ENCODE measurements at regions not wholly inside any gene's neighbourhood (a gene's known extent, or its start where the extent isn't known, plus 50 kb on each side); places are given as distances from the start of the nearest gene placed in this dataset.

- no peak overlapping the region for H3K27ac ChIP-seq (ENCODE audit: low read depth, low read length)
- peak overlapping the region in 3 of 9 donors; percentile 11 to 75 (median 27) for H3K27ac Mint-ChIP-seq
Measured at GRCh38 chr1:108042610-108043009, 77.6 kb upstream of the VAV3 start.

GRCh38 chr1:108041360-108042142 is 76.6 kb upstream of the VAV3 start:
- Mint-ChIP-seq H3K9me3 (peaks cover 0 to 5% (median 0%) of the 10 kb centered on the region in 11 donors), H3K4me3 (peak overlapping the region in 9 of 10 donors; percentile 12 to 75 (median 52)), H3K27ac (peak overlapping the region; percentile 1 to 86 (median 65)), H3K27me3 (no peaks in the 10 kb centered on the region), H3K4me1 (peaks cover 15 to 51% (median 30%) of the 10 kb centered on the region in 7 donors), H3K36me3 (peaks cover 0 to 5% (median 0%) of the 10 kb centered on the region in 5 donors)
- peak; percentile 66 for ATAC-seq
- CTCF ChIA-PET: no interaction called here
- intact Hi-C loops (cut with micrococcal nuclease): loop anchor here (1.0 to 10.0 kb wide), 4 partner anchors 10 to 257 kb away; no protein-coding TSS in a partner anchor
- Histone ChIP-seq H3K4me1 (ENCODE audit: control insufficient read depth in 2 of 2, insufficient read depth in 2 of 2, low read length in 2 of 2) (peaks cover 8 to 20% of the 10 kb centered on the region in 2 donors), H3K4me3 (ENCODE audit: low read length) (peak overlapping the region; percentile 12), H3K27me3 (ENCODE audit: control insufficient read depth in 2 of 2, insufficient read depth in 2 of 2, low read length in 2 of 2) (no peaks in the 10 kb centered on the region), H3K27ac (ENCODE audit: low read depth, low read length) (peak overlapping the region; percentile 30), H3K36me3 (ENCODE audit: control insufficient read depth in 2 of 3, insufficient read depth in 3 of 3, low read length in 3 of 3) (no peaks in the 10 kb centered on the region), H3K9me3 (ENCODE audit: control insufficient read depth in 2 of 3, low read length in 3 of 3) (no peaks in the 10 kb centered on the region)
- DNase-seq: peak in 3 of 9 donors; percentile 14 to 25 (median 24)
- POLR2A ChIA-PET: no interaction called here

More at GRCh38 chr1:108042610-108043009, 77.6 kb upstream of the VAV3 start:
- peaks cover 0 to 5% (median 0%) of the 10 kb centered on the region in 5 donors for H3K36me3 Mint-ChIP-seq
- Histone ChIP-seq H3K9me3 (ENCODE audit: control insufficient read depth in 2 of 3, low read length in 3 of 3) (no peaks in the 10 kb centered on the region), H3K4me1 (ENCODE audit: control insufficient read depth in 2 of 2, insufficient read depth in 2 of 2, low read length in 2 of 2) (peaks cover 8 to 20% of the 10 kb centered on the region in 2 donors), H3K36me3 (ENCODE audit: control insufficient read depth in 2 of 3, insufficient read depth in 3 of 3, low read length in 3 of 3) (no peaks in the 10 kb centered on the region), H3K27me3 (ENCODE audit: control insufficient read depth in 2 of 2, insufficient read depth in 2 of 2, low read length in 2 of 2) (no peaks in the 10 kb centered on the region), H3K4me3 (ENCODE audit: low read length) (no peak overlapping the region)
- CTCF ChIA-PET: no interaction called here
- H3K9me3 Mint-ChIP-seq: peaks cover 0 to 5% (median 0%) of the 10 kb centered on the region in 11 donors
- H3K4me3 Mint-ChIP-seq: peak overlapping the region in 1 of 10 donors; percentile 30
- POLR2A ChIA-PET: no interaction called here
- H3K4me1 Mint-ChIP-seq: peaks cover 15 to 60% (median 30%) of the 10 kb centered on the region in 7 donors
- peaks cover 0 to 3% (median 0%) of the 10 kb centered on the region in 5 donors for H3K27me3 Mint-ChIP-seq
- intact Hi-C loops (cut with micrococcal nuclease): loop anchor here in 1 of 2 donors (10.0 kb wide), 1 partner anchor 258 kb away; no protein-coding TSS in a partner anchor
- no peak for ATAC-seq
- DNase-seq: no peak

DNA sequence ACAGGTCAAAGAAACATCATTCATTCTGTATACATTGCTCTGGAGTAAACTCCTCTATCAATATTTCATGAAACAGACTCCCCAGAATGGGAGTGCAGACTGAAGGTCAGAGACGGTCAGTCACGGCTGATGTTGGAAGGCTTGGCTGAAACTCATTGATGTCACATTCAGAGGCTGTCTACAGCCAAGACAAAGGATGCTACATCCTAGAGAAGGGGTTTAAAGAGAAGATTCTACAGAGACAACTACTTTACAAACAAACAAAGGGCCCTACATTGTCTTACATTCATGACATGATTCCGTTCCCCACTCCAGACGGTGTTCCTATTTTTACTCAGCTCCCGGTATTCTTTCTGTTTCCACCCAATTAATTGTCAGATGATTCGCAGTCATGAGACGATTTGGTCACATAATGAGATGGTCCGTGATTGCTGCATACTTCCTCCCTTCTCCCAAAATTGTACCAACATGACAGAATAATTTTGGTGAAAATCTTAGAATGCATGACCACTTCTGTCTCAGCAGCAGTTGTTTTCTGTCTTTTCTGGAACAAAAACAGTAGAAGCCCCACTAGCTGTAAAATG is 73.8 kb upstream of the VAV3 start:
- Histone ChIP-seq H3K27me3 (ENCODE audit: control insufficient read depth in 2 of 2, insufficient read depth in 2 of 2, low read length in 2 of 2) (no peaks in the 10 kb centered on the region), H3K9me3 (ENCODE audit: control insufficient read depth in 2 of 3, low read length in 3 of 3) (no peaks in the 10 kb centered on the region), H3K27ac (ENCODE audit: low read depth, low read length) (no peak overlapping the region), H3K4me3 (ENCODE audit: low read length) (no peak overlapping the region), H3K36me3 (ENCODE audit: control insufficient read depth in 2 of 3, insufficient read depth in 3 of 3, low read length in 3 of 3) (no peaks in the 10 kb centered on the region), H3K4me1 (ENCODE audit: control insufficient read depth in 2 of 2, insufficient read depth in 2 of 2, low read length in 2 of 2) (peaks cover 5 to 8% of the 10 kb centered on the region in 2 donors)
- intact Hi-C loops (cut with micrococcal nuclease): no loop called here
- ChIA-PET CTCF (interaction anchor here (1.0 kb wide), 1 partner anchor 9 kb away, joined by 4 read pairs; no protein-coding TSS in a partner anchor), POLR2A (no interaction called here)
- H3K4me1 Mint-ChIP-seq: peaks cover 9 to 25% (median 15%) of the 10 kb centered on the region in 7 donors
- H3K36me3 Mint-ChIP-seq: peaks cover 0 to 3% (median 0%) of the 10 kb centered on the region in 5 donors
- H3K4me3 Mint-ChIP-seq: no peak overlapping the region
- DNase-seq: no peak
- no peaks in the 10 kb centered on the region for H3K9me3 Mint-ChIP-seq
- H3K27ac Mint-ChIP-seq: no peak overlapping the region
- no peaks in the 10 kb centered on the region for H3K27me3 Mint-ChIP-seq
- ATAC-seq: no peak

- H3K36me3 ChIP-seq (ENCODE audit: control insufficient read depth in 2 of 3, insufficient read depth in 3 of 3, low read length in 3 of 3): no peaks in the 10 kb centered on the region
- Mint-ChIP-seq H3K36me3 (no peaks in the 10 kb centered on the region), H3K4me3 (no peak overlapping the region), H3K27me3 (no peaks in the 10 kb centered on the region), H3K4me1 (peaks cover 6 to 14% (median 11%) of the 10 kb centered on the region in 7 donors), H3K27ac (no peak overlapping the region), H3K9me3 (no peaks in the 10 kb centered on the region)
- no peak overlapping the region for H3K4me3 ChIP-seq (ENCODE audit: low read length)
- H3K27me3 ChIP-seq (ENCODE audit: control insufficient read depth in 2 of 2, insufficient read depth in 2 of 2, low read length in 2 of 2): no peaks in the 10 kb centered on the region
- ChIA-PET POLR2A (no interaction called here), CTCF (interaction anchor here (0.9 kb wide), 1 partner anchor 29 kb away, joined by 3 read pairs; no protein-coding TSS in a partner anchor)
- intact Hi-C loops (cut with micrococcal nuclease): no loop called here
- peaks cover 3 to 8% of the 10 kb centered on the region in 2 donors for H3K4me1 ChIP-seq (ENCODE audit: control insufficient read depth in 2 of 2, insufficient read depth in 2 of 2, low read length in 2 of 2)
- no peak for DNase-seq
- H3K27ac ChIP-seq (ENCODE audit: low read depth, low read length): no peak overlapping the region
- no peak for ATAC-seq
- no peaks in the 10 kb centered on the region for H3K9me3 ChIP-seq (ENCODE audit: control insufficient read depth in 2 of 3, low read length in 3 of 3)
Measured at GRCh38 chr1:108036796-108037562, 72.0 kb upstream of the VAV3 start.

DNA sequence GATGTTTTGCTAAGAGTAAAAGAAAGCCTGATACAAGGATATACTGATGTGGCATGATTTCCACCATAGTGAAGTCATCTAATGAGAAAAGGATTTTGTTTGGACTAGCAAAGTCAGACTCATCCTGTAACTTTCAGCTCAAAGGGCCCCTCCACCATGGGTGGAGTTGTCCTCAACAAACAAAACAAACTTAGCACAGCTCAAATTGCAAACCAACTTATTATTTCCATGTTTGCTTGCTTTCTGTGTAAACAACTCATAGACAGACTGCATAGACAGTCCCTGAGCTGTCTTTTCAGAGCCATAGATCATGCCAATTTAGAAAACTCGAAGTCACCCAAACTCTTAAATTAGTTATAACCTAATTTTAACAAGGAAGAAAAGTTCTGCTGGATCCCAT is 69.4 kb upstream of the VAV3 start:
- POLR2A ChIA-PET: no interaction called here
- no peaks in the 10 kb centered on the region for H3K27me3 Mint-ChIP-seq

DNA sequence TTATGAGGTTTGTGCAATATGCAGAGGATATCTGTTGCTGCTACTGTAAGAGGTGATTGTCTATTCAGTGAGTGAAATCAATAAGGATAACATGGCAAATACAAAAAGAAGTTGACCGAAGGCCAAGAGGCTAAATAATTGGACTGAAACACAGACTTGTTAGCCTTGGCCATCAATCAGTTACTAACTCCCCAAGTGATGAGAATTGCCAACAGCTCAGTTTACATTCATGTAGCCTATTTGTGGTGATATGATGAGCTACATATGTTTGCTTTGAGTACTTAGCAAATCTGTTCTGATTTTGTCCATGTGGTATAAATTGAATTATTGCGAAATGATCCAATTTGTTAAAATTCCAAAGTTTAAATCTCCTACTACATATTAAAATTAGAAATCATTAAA is 68.6 kb upstream of the VAV3 start:
- CTCF ChIA-PET: no interaction called here
- ATAC-seq (no peak), DNase-seq (no peak)
- intact Hi-C loops (cut with micrococcal nuclease): no loop called here
- no peaks in the 10 kb centered on the region for H3K9me3 ChIP-seq (ENCODE audit: control insufficient read depth in 2 of 3, low read length in 3 of 3)
- Mint-ChIP-seq H3K4me3 (no peak overlapping the region), H3K4me1 (peaks cover 0 to 11% (median 0%) of the 10 kb centered on the region in 7 donors), H3K27ac (no peak overlapping the region), H3K27me3 (no peaks in the 10 kb centered on the region), H3K9me3 (no peaks in the 10 kb centered on the region), H3K36me3 (no peaks in the 10 kb centered on the region)
- H3K4me1 ChIP-seq (ENCODE audit: control insufficient read depth in 2 of 2, insufficient read depth in 2 of 2, low read length in 2 of 2): no peaks in the 10 kb centered on the region
- H3K4me3 ChIP-seq (ENCODE audit: low read length): no peak overlapping the region
- POLR2A ChIA-PET: no interaction called here
- no peaks in the 10 kb centered on the region for H3K27me3 ChIP-seq (ENCODE audit: control insufficient read depth in 2 of 2, insufficient read depth in 2 of 2, low read length in 2 of 2)
- no peaks in the 10 kb centered on the region for H3K36me3 ChIP-seq (ENCODE audit: control insufficient read depth in 2 of 3, insufficient read depth in 3 of 3, low read length in 3 of 3)
- H3K27ac ChIP-seq (ENCODE audit: low read depth, low read length): no peak overlapping the region

More for the DNA sequence above, 69.4 kb upstream of the VAV3 start:
- ATAC-seq (no peak), DNase-seq (no peak)
- Histone ChIP-seq H3K27me3 (ENCODE audit: control insufficient read depth in 2 of 2, insufficient read depth in 2 of 2, low read length in 2 of 2) (no peaks in the 10 kb centered on the region), H3K4me3 (ENCODE audit: low read length) (no peak overlapping the region), H3K27ac (ENCODE audit: low read depth, low read length) (no peak overlapping the region), H3K36me3 (ENCODE audit: control insufficient read depth in 2 of 3, insufficient read depth in 3 of 3, low read length in 3 of 3) (no peaks in the 10 kb centered on the region), H3K9me3 (ENCODE audit: control insufficient read depth in 2 of 3, low read length in 3 of 3) (no peaks in the 10 kb centered on the region), H3K4me1 (ENCODE audit: control insufficient read depth in 2 of 2, insufficient read depth in 2 of 2, low read length in 2 of 2) (no peaks in the 10 kb centered on the region)
- H3K9me3 Mint-ChIP-seq: no peaks in the 10 kb centered on the region
- intact Hi-C loops (cut with micrococcal nuclease): no loop called here
- CTCF ChIA-PET: no interaction called here
- H3K36me3 Mint-ChIP-seq: no peaks in the 10 kb centered on the region
- H3K4me1 Mint-ChIP-seq: peaks cover 0 to 5% (median 0%) of the 10 kb centered on the region in 7 donors
- H3K27ac Mint-ChIP-seq: no peak overlapping the region
- H3K4me3 Mint-ChIP-seq: no peak overlapping the region
